BE2C (cell line): ENCODE measurements at regions not wholly inside any gene's neighbourhood (a gene's known extent, or its start where the extent isn't known, plus 50 kb on each side); places are given as distances from the start of the nearest gene placed in this dataset.

Experiments
- DNase-seq: peaks from one replicate; pipeline ENCODE4 v3.0.0-alpha.2; 2020
- H3K27me3 ChIP-seq: fragments of 250-450 bp; sonication (Bioruptor Pico); 2 replicates; pipeline ENCODE4 v1.5.1; 2020; ENCODE audit warnings: mild to moderate bottlenecking
- H3K36me3 ChIP-seq: fragments of 250-450 bp; sonication (Bioruptor Pico); 2 replicates; pipeline ENCODE4 v1.5.1; 2020; ENCODE audit warnings: mild to moderate bottlenecking
- H3K4me1 ChIP-seq: fragments of 250-450 bp; sonication (Bioruptor Pico); 2 replicates; pipeline ENCODE4 v1.5.1; 2020
- H3K4me3 ChIP-seq: 2 replicates; pipeline ENCODE4 v1.5.1; 2011; ENCODE audit warnings: low read depth, low read length
- H3K9me3 ChIP-seq: fragments of 250-450 bp; sonication (Bioruptor Pico); 2 replicates; pipeline ENCODE4 v1.5.1; 2020
- TF ChIP-seq, protein P1 (sequence below): IDR thresholded peaks from 2 replicates; pipeline ENCODE4 v1.5.1; 2012; ENCODE audit warnings: mild to moderate bottlenecking, low read depth, low read length

DNA sequence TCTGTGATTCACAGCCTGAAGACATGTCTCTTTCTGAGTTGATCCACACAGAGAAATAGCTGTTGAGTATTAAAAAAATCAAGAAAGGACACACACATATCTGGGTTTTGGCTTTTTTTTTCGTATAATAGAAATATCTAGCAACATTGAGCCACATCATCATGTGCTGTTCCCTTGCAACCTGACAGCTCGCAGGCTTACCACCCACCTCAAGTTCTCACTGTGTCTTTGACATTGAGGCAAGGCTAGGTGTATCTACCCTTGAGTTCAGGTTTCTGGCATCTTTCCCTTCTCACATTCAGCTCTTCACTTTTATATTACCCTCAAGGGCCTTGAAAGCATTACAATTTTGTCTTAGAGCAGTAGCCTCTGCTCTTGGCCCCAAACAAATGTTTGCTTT is 490.3 kb upstream of the KIRREL3 start:
- DNase-seq = no peak
- Histone ChIP-seq H3K9me3 (no peaks in the 10 kb centered on the region), H3K27me3 (no peaks in the 10 kb centered on the region), H3K4me1 (no peaks in the 10 kb centered on the region), H3K4me3 (no peak overlapping the region), H3K36me3 (no peaks in the 10 kb centered on the region)
- TF ChIP-seq, protein P1, sequence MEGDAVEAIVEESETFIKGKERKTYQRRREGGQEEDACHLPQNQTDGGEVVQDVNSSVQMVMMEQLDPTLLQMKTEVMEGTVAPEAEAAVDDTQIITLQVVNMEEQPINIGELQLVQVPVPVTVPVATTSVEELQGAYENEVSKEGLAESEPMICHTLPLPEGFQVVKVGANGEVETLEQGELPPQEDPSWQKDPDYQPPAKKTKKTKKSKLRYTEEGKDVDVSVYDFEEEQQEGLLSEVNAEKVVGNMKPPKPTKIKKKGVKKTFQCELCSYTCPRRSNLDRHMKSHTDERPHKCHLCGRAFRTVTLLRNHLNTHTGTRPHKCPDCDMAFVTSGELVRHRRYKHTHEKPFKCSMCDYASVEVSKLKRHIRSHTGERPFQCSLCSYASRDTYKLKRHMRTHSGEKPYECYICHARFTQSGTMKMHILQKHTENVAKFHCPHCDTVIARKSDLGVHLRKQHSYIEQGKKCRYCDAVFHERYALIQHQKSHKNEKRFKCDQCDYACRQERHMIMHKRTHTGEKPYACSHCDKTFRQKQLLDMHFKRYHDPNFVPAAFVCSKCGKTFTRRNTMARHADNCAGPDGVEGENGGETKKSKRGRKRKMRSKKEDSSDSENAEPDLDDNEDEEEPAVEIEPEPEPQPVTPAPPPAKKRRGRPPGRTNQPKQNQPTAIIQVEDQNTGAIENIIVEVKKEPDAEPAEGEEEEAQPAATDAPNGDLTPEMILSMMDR = no peak

DNA sequence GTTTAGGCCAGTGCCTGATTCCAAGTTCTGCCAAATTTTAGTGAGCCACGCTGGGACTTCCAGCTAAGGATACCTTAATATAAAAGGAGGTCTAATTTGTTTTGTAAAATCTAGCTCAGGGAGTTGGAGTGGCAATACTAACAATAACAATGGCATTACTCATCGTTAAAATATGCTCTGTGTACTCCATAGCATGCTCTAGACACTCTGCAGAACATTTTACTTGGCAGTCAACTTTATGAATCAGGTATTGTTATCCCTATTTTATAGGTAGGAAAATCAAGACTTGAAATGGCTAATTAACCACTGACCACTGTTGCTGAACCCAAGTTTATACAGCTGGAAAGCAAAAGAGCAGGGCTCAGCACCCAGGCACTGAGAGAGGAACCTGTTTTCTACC is 485.0 kb upstream of the KIRREL3 start:
- Histone ChIP-seq H3K4me1 (no peaks in the 10 kb centered on the region), H3K4me3 (no peak overlapping the region), H3K9me3 (no peaks in the 10 kb centered on the region), H3K27me3 (no peaks in the 10 kb centered on the region), H3K36me3 (no peaks in the 10 kb centered on the region)
- TF ChIP-seq, protein P1 = no peak
- no peak for DNase-seq

DNA sequence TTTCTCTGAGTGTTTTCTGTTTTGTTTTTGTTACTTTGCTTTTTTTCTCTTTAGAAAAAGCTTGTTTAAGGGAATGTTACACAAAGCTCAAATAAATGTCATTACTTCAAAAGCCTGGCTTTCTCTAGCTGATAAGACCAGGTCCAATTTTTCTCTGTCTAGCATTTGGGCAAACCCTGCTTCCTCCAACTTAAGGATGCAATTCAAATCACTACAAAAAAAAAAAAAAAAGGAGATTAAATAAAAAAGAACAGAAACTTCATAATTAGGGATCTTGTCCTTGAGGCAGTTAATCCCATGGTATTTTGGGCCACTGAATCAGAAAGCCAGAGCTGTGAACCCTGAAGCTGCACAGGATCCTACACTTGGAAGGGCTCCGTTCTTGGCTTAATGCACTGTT is 480.8 kb upstream of the KIRREL3 start:
- no peak for DNase-seq
- H3K36me3 ChIP-seq = no peaks in the 10 kb centered on the region
- H3K4me3 ChIP-seq = no peak overlapping the region
- no peaks in the 10 kb centered on the region; the same call in 1 of the 2 replicates for H3K27me3 ChIP-seq
- no peaks in the 10 kb centered on the region for H3K4me1 ChIP-seq
- no peaks in the 10 kb centered on the region for H3K9me3 ChIP-seq
- TF ChIP-seq, protein P1 = no peak

DNA sequence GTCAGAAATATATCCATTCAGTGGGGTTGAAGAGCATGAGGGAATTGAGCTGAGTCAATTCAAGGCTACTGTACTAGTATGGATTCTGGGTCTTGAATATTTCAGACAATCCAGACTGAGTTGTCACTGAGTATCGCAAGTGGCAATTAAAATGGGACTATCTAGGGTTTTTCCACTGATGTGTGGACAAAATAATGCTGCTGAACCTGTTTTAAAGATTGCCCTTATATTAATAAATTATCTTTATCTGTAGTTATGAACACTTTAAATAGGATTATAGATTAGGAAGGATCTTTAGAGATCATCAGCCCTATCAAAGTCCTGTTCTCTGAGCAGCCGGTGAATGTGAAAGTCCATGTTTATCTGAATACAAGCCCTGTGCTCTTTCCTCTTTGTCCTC is 478.3 kb upstream of the KIRREL3 start:
- Histone ChIP-seq H3K4me1 (no peaks in the 10 kb centered on the region), H3K4me3 (no peak overlapping the region), H3K9me3 (no peaks in the 10 kb centered on the region), H3K27me3 (no peaks in the 10 kb centered on the region; the same call in 1 of the 2 replicates), H3K36me3 (no peaks in the 10 kb centered on the region)
- TF ChIP-seq, protein P1 = no peak
- DNase-seq = no peak

DNA sequence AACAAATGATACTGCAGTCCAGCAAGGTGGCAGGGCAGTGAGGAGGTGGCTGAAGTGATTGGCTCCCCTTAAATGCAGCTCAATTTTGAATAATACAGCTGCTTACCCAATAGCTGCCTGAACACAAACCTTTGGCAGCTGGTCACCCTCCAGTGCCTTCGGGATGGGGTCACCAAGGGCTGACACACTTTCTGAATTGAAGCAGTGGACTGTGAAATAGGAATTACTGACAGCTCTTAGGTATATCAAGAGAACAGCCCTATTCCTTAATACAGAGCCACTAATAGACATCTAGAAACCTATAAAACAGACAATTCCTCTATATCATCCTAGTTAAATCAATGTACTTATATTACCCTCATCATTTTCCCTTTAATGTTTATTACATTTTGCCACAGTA is 474.2 kb upstream of the KIRREL3 start:
- H3K36me3 ChIP-seq = no peaks in the 10 kb centered on the region
- H3K9me3 ChIP-seq = no peaks in the 10 kb centered on the region
- no peaks in the 10 kb centered on the region; the same call in 1 of the 2 replicates for H3K27me3 ChIP-seq
- no peak for DNase-seq
- no peak overlapping the region for H3K4me3 ChIP-seq
- TF ChIP-seq, protein P1 = no peak
- H3K4me1 ChIP-seq = no peaks in the 10 kb centered on the region

DNA sequence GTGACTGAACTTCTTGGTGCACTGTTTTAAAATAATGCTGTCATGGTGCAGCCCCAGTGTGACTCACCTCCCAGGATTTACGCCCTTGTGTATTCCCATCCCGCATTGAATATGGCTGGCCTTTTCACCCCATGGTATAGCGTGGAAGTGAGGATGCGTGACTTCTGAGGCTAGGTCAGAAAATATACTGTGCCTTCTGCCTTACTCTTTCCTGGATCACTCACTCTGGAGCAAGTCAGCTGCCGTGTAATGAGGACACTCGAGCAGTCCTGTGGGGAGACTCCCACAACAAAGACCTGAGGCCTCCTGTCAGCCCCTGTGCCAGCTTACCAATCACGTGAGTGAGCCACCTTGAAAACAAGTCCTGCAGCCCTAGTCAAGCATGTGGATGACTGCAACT is 471.9 kb upstream of the KIRREL3 start:
- DNase-seq = no peak
- no peaks in the 10 kb centered on the region for H3K4me1 ChIP-seq
- no peak overlapping the region for H3K4me3 ChIP-seq
- H3K36me3 ChIP-seq = no peaks in the 10 kb centered on the region
- H3K9me3 ChIP-seq = no peaks in the 10 kb centered on the region
- TF ChIP-seq, protein P1 = no peak
- H3K27me3 ChIP-seq = no peaks in the 10 kb centered on the region
